ENCODE measurements at regions not wholly inside any gene's neighbourhood (a gene's known extent, or its start where the extent isn't known, plus 50 kb on each side); places are given as distances from the start of the nearest gene placed in this dataset.

DNA sequence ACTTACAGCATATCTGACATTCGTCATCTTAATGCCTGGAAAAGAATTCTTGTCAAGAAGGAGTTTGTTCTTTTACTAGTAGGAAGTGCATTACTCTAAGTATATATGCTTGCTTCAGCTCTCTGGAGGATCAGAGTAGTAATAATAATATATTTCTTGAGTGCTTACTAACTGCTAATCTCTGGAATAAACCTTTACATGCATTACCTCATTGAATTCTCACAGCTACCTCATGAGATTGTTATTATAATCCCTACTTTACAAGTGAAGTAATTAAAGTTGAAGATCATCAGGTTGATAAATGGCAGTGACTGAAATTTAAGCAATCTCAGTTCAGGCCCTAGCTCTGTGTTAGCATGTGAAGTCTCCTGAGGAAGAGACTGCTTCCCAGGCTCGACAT lies 115.0 kb upstream of the PDE5A start:
- DNase-seq, result no peak

DNA sequence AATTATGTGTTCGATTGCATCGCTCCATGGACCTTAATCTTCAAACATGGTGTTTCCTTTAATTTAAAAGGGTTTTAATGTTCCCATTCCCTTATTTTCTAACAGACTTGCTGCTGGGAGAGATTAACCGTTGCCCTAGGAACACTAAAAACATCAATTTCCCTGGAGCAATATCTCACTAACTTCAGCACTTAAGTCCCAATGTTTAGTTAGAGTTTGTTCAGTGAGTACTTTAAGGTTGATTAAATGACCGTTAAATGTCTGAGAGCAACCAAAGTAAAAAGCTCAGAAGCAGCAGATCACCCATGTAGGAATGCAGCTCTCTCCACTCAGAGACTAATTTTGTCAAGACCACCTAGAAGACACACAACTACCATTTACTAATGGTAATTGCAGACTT lies 111.2 kb upstream of the PDE5A start:
- DNase-seq, result no peak

DNA sequence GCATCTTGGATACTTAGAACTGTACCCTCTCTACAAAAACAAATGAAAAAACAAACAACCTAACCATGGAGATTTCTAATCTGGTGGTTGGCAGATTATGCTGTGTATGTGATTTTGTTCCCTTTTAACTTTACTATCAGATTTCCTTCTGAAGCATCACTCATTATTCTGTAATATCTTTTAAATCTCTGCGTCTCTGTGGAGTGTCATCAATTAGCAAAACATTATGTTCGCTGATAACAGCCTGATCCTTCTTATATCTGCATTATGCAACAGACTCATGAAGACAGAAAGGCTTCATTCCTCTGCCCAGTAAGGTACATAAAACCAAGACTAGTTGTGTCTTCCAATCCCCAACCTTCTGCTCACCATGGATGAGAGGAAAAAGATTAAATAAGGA lies 110.3 kb upstream of the PDE5A start:
- DNase-seq, result no peak

DNA sequence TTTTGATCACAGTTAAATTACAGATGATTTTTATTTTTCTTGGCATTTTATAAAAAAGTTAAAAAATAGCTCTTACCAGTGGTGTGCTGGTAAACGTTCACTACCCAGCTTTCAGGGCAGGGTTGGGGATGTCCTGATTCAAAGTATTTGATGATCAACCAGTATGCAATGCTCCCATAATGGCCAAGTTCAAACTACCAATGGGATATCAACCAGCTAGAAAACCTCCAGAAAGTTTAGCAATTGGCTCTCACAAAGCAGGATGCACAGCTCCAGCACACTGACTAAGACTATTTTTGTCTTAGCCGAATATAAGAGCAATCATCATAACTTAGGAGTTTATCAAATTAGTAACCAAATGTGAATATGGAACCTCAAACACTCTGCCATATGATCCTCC lies 108.0 kb upstream of the PDE5A start:
- DNase-seq, result no peak

DNA sequence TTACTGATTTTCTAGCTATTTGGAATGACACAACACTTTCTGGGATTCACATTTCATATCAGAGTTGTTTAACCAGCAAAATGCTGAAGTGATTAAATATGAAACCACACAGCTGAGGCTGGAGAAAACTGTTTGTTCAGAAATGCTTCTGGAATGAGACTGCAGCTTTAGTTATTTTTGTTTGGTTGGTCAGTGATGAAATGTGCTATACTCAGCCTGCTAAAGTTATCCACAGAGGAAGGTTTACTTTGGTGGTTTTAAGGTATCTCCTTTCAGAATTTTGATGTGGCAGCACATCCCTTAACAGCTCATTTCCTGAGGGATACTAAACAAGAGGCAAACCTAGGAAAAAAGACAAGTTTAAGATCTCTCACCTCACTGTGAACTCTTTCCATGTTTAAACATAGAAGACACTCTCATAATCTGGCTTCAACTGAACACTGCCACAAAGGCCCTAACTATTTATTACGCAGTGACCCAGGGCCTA lies 106.6 kb upstream of the PDE5A start:
- DNase-seq, result no peak

DNA sequence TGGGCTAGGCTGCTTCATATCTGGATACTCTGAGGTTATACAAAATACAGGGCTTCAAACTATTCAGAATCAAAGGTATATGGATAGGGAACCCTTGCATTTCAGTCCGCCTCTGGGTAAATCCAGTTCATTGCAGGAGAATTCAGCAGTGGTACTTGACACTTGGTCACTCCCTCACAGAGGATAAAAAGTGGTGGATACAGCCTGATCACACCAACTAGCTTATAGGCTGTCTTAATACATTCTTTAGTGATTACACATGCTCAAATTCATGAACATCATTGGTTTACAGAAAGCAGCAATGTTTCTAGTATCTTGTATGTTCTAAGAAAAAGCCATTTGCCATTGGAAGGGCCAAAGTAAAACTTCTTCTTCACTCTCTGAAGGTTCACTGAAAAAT lies 104.8 kb upstream of the PDE5A start:
- no peak for DNase-seq

DNA sequence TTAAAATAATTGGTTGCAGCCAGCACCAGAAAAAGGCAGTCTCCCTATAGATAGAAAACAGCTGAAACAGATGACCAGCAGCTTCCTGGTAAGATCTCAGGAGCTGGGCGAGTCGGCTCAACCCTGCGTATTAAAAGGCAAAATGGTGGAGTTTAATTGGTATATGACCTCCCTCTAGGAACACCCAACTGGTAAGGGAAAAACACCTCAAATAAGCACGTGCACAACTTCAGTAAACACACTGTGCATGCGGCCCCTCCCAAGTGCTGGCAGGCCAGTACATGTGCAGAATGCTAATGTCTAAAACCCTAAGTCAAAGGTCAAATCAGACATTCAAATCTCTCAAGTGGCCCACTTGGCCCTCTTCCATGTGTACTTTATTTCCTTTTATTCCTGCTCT lies 103.2 kb upstream of the PDE5A start:
- DNase-seq, result no peak

DNA sequence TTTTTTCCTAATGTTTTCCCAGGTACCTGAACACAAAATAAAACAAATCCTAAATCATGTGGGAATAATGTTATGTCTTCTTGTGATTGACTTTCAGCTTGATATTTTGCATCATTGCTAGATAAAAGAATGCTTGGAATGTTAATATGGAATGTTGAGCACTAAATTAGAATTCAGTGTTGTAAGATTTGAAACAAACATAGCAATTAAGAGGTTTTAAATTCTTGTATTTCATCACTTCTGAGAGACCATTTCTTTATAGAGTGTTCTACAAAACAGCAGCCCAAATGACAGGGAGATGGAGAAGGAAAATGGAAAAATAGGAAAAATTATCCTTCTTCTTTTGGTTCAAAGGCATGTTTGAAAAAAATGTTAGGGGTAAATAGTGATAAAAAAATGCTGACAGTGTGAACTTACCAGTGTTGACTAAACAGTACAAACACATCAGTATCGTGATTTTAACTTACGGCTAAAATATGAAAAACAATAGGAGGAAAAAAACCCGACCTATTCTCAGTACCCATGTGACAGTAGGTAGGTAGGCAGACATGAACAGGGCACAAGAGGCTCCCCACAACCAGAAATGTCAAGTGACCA lies 102.6 kb upstream of the PDE5A start:
- no peak for DNase-seq

DNA sequence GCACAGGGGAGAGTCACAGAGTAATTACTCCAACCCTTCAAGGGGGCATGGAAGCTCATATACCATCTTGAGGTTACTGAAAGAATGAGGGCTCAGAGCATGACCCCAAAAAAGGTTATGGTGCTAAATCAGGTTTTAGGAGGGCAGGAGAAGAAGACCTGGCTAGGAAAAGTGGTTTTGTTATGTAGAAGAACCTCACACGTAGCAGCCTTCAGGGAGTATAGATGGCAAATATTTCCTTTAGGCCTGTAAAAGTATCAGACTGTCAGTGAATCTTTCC lies 102.0 kb upstream of the PDE5A start:
- no peak for DNase-seq

DNA sequence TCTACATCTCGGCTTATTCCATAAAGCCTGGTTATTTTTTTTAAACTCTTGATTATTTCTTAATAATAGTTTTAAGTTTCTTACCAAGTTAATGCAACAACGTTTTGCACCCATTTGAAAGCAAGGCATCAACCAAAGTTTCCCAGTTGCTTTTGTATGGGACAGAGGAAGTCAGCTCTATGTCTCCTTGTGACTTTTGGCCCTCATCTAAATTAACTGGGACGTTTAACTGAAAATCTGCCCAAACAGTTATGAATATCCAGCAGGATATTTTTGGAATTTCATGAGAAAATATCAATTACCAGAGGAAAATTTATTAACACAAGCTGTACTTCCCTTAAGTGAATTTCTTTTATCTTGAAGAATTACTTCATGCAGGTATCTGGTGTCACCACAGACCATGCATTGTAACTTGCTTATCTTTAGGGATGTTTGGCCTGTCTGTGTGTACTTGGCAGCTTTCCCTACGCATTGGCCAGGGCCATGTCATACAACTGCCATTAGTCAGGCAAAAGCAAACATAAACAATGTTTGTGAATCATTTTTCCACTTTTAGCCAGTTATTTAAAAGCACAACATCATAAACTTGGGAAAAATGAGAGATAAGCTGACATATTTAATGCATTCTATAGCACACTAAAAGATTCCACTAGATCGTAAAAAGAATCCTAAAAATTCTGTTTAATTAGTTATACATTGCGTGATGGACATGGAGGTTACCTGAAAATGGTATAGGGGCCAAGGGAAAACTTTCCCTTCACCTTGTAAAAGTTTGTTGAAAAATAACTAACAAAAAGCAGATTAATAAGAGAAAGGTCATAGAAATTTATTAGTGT lies 101.4 kb upstream of the PDE5A start:
- no peak for DNase-seq

DNA sequence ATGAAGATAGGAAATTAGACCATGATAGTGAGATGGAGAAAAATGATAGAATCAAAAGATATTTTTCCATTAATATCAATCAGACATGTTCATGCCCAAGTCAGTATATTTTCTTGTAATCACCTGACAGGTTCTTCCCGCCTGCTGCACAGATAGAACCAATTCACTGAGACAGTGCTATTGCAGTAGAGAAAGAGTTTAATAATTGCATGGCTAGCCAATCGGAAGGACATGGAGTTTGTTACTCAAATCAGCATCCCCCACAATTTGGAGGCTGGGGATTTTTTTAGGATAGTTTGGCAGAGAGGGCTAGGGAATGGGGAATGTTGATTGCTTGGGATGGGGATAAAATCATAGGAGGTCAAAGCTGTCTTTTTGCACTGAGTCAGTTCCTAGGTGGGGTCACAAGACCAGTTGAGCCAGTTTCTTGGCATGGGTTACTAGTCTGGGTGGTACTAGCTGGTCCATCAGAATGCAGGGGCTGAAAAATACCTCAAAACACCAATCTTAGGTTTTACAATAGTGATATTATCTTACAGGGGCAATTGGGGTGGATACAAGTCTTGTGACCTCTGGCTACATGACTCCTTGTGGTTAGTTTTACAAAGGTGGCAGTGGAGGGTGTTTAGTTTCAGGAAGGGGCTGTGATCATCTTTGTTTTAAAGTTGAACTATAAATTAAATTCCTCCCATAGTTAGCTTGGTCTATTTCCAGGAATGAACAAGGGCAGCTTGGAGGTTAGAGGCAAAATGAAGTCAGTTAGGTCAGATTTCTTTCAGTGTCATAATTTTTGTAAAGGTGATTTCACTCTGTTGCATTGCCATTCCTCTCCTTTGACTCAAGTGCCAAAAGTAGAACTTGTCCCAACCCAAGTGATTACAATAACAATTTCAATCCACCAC lies 100.3 kb upstream of the PDE5A start:
- DNase-seq, result no peak

DNA sequence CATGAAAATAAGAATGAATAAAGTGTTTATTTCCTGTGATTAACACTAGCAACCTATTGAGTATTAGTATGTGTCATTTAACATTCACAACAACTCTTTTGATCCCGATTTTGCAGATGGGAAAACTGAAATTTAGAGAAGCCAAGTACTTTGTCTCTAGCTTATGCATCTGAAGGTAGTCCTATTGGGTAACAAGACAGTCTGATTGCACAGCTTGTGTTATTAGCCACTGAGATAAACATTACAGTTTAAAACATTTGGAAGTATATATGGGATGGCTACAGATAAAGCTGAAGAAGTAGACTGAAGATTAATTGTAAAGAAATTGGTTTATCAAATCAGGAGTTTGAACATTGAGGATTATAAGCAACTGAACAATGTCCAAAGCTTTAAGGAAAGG lies 99.6 kb upstream of the PDE5A start:
- no peak for DNase-seq

DNA sequence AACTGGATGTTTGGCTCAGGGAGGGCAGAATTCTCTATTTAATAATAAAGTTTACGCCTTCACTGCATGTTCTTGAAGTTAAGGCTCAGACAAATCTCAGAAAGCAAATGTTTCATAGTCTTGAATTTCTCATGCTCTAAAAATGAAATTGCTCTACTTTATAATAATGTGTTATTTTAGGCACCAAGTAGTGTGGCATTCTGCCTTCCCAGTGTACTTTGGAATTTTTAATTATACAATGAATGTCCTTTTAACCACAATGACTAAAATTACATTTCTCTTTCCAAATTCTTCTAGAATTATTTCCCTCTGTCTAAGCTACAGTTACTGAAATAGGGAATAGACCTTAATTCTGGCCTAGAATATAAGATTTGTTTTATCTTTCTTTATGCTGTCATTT lies 97.9 kb upstream of the PDE5A start:
- no peak for DNase-seq

DNA sequence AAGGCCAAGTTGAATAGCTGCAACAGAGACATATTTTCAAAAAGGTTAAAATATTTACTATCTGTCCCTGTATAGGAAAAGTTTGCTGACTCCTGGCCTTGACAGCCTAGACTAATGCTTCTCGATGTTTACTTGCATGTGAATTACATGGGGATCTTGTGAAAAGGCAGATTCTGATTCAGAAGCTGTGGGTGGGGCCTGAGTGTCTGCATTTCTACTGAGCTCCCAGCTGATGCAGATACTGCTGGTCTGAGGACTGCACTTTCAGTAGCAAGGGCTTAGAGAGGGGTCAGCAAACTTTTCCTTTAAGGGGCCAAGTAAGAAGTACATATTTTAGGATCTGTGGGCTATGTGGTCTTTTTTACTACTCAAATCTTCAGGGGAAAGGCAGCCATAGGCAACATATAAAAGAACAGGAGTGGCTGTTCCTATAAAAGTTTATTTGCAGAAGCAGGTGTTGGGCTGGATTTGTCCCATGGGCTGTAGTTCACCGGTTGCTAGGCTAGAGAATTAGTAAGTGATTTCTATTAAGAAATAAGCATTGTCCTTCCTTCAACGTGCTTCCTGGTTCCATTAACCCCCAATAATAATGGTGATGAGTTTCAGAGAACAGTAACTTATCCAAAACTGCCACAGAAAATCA lies 97.2 kb upstream of the PDE5A start:
- DNase-seq, result no peak

DNA sequence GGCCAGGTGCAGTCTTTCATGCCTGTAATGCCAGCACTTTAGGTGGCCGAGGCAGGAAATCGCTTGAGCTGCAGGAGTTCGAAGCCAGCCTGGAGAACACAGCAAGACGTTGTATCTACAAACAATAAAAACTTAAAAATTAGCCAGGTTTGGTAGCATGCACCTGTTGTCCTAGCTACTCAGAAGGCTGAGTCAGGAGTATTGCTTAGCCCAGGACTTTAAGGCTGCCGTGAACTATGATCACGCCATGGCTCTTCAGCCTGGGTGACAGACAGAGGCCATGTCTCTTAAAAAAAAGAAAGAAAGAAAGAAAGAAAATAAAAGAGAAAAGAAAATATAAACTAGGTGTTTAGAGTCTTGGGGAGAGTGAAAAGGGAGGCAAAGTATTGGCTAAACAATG lies 96.4 kb upstream of the PDE5A start:
- DNase-seq, result no peak

DNA sequence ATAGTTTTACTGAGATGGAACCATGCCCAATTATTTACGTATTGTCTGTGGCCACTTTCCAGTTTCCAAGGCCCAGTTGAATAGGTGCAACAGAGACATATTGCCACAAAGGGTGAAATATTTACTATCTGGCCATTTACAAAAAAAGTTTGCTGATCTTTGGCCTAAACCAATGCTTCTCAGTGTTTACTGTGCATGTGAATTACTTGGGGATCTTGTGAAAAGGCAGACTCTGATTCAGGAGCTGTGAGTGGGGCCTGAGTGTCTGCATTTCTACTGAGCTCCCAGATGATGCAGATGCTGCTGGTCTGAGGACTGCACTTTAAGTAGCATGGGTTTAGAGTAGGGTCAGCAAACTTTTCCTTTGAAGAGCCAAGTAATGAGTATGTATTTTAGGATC lies 94.1 kb upstream of the PDE5A start:
- no peak for DNase-seq

DNA sequence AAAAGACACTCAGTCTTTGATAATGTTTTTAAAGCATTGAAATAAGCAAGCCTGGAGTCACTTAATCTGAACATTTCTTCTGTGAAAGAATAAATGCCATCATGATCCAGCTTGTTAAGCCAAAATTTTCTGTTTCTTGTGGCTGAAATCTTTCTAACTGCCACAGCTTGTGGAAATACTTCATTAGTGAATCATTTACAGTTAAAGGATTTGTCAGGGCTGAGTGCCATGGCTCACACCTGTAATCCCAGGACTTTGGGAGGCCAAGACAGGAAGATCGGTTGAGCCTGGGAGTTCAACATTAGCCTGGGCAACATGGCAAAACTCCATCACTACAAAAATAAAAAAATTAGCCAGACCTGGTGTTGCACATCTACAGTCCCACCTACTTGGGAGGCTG lies 93.3 kb upstream of the PDE5A start:
- no peak for DNase-seq

DNA sequence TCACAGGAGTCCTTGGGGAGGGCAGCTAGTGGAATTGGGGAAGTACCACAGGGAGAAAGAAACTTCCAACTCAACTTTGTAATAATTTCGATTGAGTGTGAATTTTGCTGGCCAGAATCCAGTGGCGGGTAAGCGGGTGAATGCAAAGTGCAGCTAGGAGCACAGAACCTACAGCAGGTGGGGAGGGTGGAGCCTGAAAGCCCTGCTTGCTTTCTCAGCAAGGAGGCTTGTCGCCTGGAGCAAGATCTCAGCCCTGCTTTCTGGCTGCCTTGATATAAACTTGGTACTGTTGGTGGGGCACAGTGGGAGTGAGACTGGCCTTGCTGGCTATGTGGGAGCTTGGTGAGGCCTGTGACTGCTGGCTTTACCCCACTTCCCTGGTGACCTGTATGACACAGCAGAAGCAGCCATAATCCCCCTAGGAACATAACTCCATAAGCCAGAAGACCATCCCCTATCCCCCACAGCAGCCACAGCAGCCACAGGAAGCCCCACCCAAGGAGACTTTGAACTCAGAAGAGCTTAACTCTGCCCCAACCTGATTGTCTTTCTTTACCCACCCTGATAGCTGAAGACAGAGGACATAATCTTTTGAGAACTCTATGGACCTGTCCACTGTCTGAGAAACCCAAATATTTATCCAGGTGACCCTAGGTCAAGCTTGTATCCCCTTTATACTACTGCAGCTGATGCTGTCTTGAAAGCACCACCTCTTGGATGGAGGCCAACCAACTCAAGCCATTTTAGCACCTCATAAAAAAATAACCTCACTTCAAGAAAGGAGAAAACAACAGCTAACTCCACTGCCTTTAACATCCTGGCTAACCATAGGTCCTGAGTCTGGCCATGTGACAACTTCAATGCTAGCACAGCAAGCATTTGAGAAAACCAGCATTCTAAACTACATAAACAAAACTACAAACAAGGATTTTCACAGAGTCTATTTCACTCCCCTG lies 87.2 kb upstream of the PDE5A start:
- no peak for DNase-seq

DNA sequence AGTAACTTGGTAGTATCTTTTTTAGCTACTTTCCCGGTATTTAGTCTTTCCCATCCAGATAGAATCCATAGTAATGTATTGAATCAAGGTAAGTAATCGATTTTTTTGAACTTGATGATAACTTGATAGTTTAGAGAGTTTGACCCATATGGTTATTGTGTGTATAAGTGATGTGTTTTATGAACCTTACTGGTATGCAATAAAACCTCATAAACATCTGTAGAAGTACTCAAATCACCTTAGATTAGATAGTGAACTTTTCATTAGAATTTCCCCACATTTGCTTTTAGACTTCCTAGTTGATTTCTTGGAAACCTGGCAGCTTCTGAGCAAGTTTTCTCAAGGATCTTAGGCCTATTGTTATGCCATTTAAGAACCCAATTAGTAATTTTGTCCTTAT lies 80.8 kb upstream of the PDE5A start:
- no peak for DNase-seq

DNA sequence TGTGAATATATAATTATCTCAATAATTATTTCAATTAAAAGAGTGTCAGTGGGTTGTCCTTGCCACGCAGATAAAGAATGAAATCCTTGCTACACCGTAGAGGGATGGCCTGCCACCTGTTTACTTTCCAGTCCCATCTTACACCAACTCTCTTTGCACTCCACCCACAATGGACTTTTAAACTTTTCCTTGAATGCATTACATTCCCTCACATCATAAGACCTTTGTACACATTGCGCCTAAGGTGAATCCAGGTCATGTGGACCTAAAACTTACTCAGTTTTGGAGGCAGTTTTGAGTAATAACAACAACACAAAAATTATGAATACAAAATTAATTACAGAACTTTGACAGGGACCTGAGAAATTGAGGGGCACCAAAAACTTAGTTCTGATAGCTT lies 78.7 kb upstream of the PDE5A start:
- DNase-seq, result no peak

DNA sequence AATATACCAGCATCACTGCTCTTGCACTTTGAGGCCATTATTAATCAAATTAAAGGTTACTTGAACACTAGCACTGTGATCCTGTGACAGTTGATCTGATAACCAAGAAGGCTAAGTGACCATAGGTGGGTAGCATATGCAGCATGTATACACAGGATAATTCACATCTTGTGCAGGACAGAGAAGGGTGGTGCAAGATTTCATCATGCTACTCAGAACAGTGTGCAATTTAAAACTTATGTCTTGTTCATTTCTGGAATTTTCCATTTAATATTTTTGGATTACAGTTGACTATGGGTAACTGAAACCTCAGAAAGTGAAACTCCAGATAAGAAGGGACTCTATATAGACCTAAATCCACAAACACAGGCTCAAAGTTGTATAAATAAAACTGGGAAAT lies 78.2 kb upstream of the PDE5A start:
- no peak for DNase-seq

DNA sequence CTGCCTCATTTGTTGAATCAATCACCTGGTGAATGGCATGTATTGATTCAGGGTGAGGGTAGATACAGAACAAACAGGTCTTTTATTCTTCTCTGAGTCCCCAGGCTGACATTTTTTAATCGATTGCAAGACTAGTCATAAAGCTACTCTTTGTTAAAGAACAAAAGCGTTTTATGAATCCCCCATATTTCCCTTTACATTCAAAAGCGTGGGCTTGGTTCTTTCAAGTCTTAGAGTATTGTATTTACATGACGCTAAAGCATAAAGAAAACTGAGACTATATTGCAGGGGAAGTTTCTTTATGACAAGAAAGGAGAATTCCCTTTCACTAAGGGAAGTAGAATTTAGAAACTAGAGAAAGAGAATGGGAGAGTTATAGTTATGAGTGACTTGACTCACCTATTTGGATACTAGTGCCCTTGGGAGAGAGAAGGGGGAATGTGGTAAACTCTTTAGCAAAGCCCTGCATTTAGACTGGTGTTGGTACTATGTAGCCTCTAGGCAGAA lies 69.3 kb upstream of the PDE5A start:
- DNase-seq, result no peak
